HTR-8/SVneo (cell line): ENCODE measurements at regions not wholly inside any gene's neighbourhood (a gene's known extent, or its start where the extent isn't known, plus 50 kb on each side); places are given as distances from the start of the nearest gene placed in this dataset.
"Not testable (repeated sequence)": the region's sequence is repeated elsewhere in the genome, so short reads cannot be mapped to it uniquely, and the experiment has no call there.

Experiments
- DNase-seq: peaks from one replicate; pipeline ENCODE4 v3.0.0; 2011; ENCODE audit warnings: low spot score, mixed read lengths; ENCODE audit not compliant: insufficient read length
- FAIRE-seq: peaks from 2 replicates; lab custom pipeline; 2011; peaks lifted over from hg19 to GRCh38; lab: Jason Lieb, UNC

- DNase-seq (peak; percentile 80), FAIRE-seq (peak; percentile 49)
These were observed 191.7 kb upstream of the TPM1 start for GRCh38 chr15:62850791-62851291.

GRCh38 chr15:62853114-62853840 is 189.3 kb upstream of the TPM1 start:
- FAIRE-seq (no peak), DNase-seq (no peak)

GRCh38 chr15:62853841-62854225 is 188.7 kb upstream of the TPM1 start:
- no peak for FAIRE-seq
- DNase-seq = no peak

GRCh38 chr15:62854420-62855084 is 188.0 kb upstream of the TPM1 start:
- no peak for DNase-seq
- no peak for FAIRE-seq

GRCh38 chr15:62855085-62855476 is 187.5 kb upstream of the TPM1 start:
- DNase-seq (no peak), FAIRE-seq (no peak)

- DNase-seq (no peak), FAIRE-seq (no peak)
These were observed 185.9 kb upstream of the TPM1 start for GRCh38 chr15:62856466-62857246.

- no peak for DNase-seq
- no peak for FAIRE-seq
These were observed 185.1 kb upstream of the TPM1 start for GRCh38 chr15:62857411-62857853.

GRCh38 chr15:62858343-62858742 is 184.2 kb upstream of the TPM1 start:
- no peak for DNase-seq
- no peak for FAIRE-seq

- DNase-seq (no peak), FAIRE-seq (no peak)
These were observed 179.8 kb upstream of the TPM1 start for GRCh38 chr15:62862717-62863116.

- DNase-seq (no peak), FAIRE-seq (no peak)
These were observed 176.2 kb upstream of the TPM1 start for GRCh38 chr15:62866366-62866765.

- FAIRE-seq = no peak
- no peak for DNase-seq
These were observed 174.7 kb upstream of the TPM1 start for GRCh38 chr15:62867844-62868243.

- FAIRE-seq = no peak
- no peak for DNase-seq
These were observed 174.0 kb upstream of the TPM1 start for GRCh38 chr15:62868507-62868906.

GRCh38 chr15:62869116-62869515 is 173.4 kb upstream of the TPM1 start:
- FAIRE-seq = no peak

GRCh38 chr15:62870216-62870615 is 172.3 kb upstream of the TPM1 start:
- no peak for FAIRE-seq
- no peak for DNase-seq

More at GRCh38 chr15:62869116-62869515, 173.4 kb upstream of the TPM1 start:
- no peak for DNase-seq

GRCh38 chr15:62870701-62871100 is 171.8 kb upstream of the TPM1 start:
- not testable (repeated sequence) for DNase-seq, FAIRE-seq

GRCh38 chr15:62873203-62873602 is 169.3 kb upstream of the TPM1 start:
- no peak for FAIRE-seq
- no peak for DNase-seq

- no peak for FAIRE-seq
- DNase-seq = no peak
These were observed 168.5 kb upstream of the TPM1 start for GRCh38 chr15:62874064-62874463.

- DNase-seq (no peak), FAIRE-seq (no peak)
These were observed 167.5 kb upstream of the TPM1 start for GRCh38 chr15:62874959-62875625.

GRCh38 chr15:62875626-62876021 is 166.9 kb upstream of the TPM1 start:
- FAIRE-seq = no peak
- no peak for DNase-seq

- FAIRE-seq = no peak
These were observed 165.2 kb upstream of the TPM1 start for GRCh38 chr15:62877276-62877857.

More at GRCh38 chr15:62877276-62877857, 165.2 kb upstream of the TPM1 start:
- no peak for DNase-seq
